IMR-90 (cell line): ENCODE measurements at regions not wholly inside any gene's neighbourhood (a gene's known extent, or its start where the extent isn't known, plus 50 kb on each side); places are given as distances from the start of the nearest gene placed in this dataset.

Experiments
- ATAC-seq: fragments of 200-7000 bp; cut with Tn5 transposase; 2 replicates; pipeline ENCODE4 v1.9.1; 2020; ENCODE audit warnings: low read depth, mild to moderate bottlenecking, moderate library complexity
- BruUV-seq: library from RNA; stranded (reverse); fragments of 400-500 nt; replicated peaks from 2 replicates; lab custom pipeline; 2021; lab: Mats Ljungman, UMichigan
- CTCF ChIA-PET: fragments of 300-600 bp; formaldehyde crosslinking; extraction: SDS; loops from one replicate; lab custom pipeline; 2021; ENCODE audit warnings: antibody characterized with exemption; lab: Yijun Ruan, JAX
- POLR2A ChIA-PET: fragments of 300-600 bp; sonication (Branson Sonifier 250); formaldehyde crosslinking; loops from one replicate; lab custom pipeline; 2022; ENCODE audit warnings: antibody characterized with exemption; ENCODE audit not compliant: unreplicated experiment; lab: Charles Lee
- DNase-seq: peaks from one replicate; pipeline ENCODE4 v3.0.0; 2013
- H2AFZ ChIP-seq: replicated peaks from 2 replicates; pipeline ENCODE3; 2013; ENCODE audit warnings: low read length, mild to moderate bottlenecking; ENCODE audit not compliant: poor library complexity
- H2AK5ac ChIP-seq: 2 replicates; pipeline ENCODE4 v1.6.1; 2013; ENCODE audit warnings: low read depth, low read length, inconsistent platforms
- H2AK9ac ChIP-seq: replicated peaks from 2 replicates; pipeline ENCODE3; 2013; ENCODE audit warnings: mild to moderate bottlenecking, low read depth, low read length, moderate library complexity; ENCODE audit not compliant: poor library complexity
- H2BK120ac ChIP-seq: 2 replicates; pipeline ENCODE4 v1.6.1; 2013; ENCODE audit warnings: low read depth, low read length, inconsistent platforms
- H2BK15ac ChIP-seq: 3 replicates; pipeline ENCODE4 v1.6.1; 2013; ENCODE audit warnings: low read depth, low read length, inconsistent platforms
- H2BK20ac ChIP-seq: 2 replicates; pipeline ENCODE4 v1.6.1; 2013; ENCODE audit warnings: low read depth, mild to moderate bottlenecking, inconsistent platforms, low read length, moderate library complexity
- H2BK5ac ChIP-seq: 2 replicates; pipeline ENCODE4 v1.6.1; 2013; ENCODE audit warnings: mild to moderate bottlenecking, low read depth, low read length, inconsistent platforms; ENCODE audit not compliant: poor library complexity, severe bottlenecking
- H3K14ac ChIP-seq: replicated peaks from 2 replicates; pipeline ENCODE4 v1.6.1; 2013; ENCODE audit warnings: low read depth, low read length, inconsistent platforms
- H3K18ac ChIP-seq: 2 replicates; pipeline ENCODE4 v1.6.1; 2013; ENCODE audit warnings: low read depth, low read length, control low read depth
- H3K23ac ChIP-seq: 2 replicates; pipeline ENCODE4 v1.6.1; 2013; ENCODE audit warnings: low read depth, low read length, inconsistent platforms
- H3K27ac ChIP-seq: 2 replicates; pipeline ENCODE4 v1.5.1; 2013; ENCODE audit warnings: mild to moderate bottlenecking, control low read depth, low read length; ENCODE audit not compliant: insufficient read depth
- H3K27me3 ChIP-seq: 2 replicates; pipeline ENCODE4 v1.6.1; 2013; ENCODE audit warnings: low read length; ENCODE audit not compliant: control insufficient read depth, insufficient read depth
- H3K36me3 ChIP-seq: 2 replicates; pipeline ENCODE4 v1.6.1; 2013; ENCODE audit warnings: low read length, mixed read lengths; ENCODE audit not compliant: control insufficient read depth, insufficient read depth
- H3K4ac ChIP-seq: 2 replicates; pipeline ENCODE4 v1.6.1; 2013; ENCODE audit warnings: low read depth, low read length, inconsistent platforms
- H3K4me1 ChIP-seq: 2 replicates; pipeline ENCODE4 v1.6.1; 2013; ENCODE audit warnings: low read length, mixed read lengths; ENCODE audit not compliant: control insufficient read depth, insufficient read depth
- H3K4me2 ChIP-seq: 2 replicates; pipeline ENCODE4 v1.6.1; 2013; ENCODE audit warnings: low read depth, mild to moderate bottlenecking, control low read depth, low read length, moderate library complexity
- H3K4me3 ChIP-seq: 2 replicates; pipeline ENCODE4 v1.5.1; 2013; ENCODE audit warnings: low read depth, mild to moderate bottlenecking, control low read depth, low read length, moderate library complexity; ENCODE audit not compliant: insufficient read depth
- H3K56ac ChIP-seq: 2 replicates; pipeline ENCODE4 v1.6.1; 2013; ENCODE audit warnings: low read length, inconsistent platforms; ENCODE audit not compliant: insufficient read depth; ENCODE audit errors: extremely low read depth
- H3K79me1 ChIP-seq, 2 experiments: 2 replicates each; pipeline ENCODE4 v1.6.1; 2013; ENCODE audit warnings: low read length in 2 of 2, inconsistent platforms in 1 of 2, low read depth in 1 of 2
- H3K9ac ChIP-seq: 2 replicates; pipeline ENCODE4 v1.6.1; 2013; ENCODE audit warnings: low read depth, low read length, control low read depth
- H3K9me1 ChIP-seq: 2 replicates; pipeline ENCODE4 v1.6.1; 2013; ENCODE audit warnings: low read length, inconsistent platforms; ENCODE audit not compliant: insufficient read depth
- H3K9me3 ChIP-seq: 2 replicates; pipeline ENCODE4 v1.6.1; 2013; ENCODE audit warnings: low read length; ENCODE audit not compliant: control insufficient read depth, insufficient read depth
- H4K20me1 ChIP-seq: 2 replicates; pipeline ENCODE4 v1.6.1; 2013; ENCODE audit warnings: low read length, inconsistent platforms; ENCODE audit not compliant: insufficient read depth
- H4K5ac ChIP-seq: 2 replicates; pipeline ENCODE4 v1.6.1; 2013; ENCODE audit warnings: mild to moderate bottlenecking, low read depth, low read length, control low read depth
- H4K8ac ChIP-seq, 2 experiments: 2 replicates each; pipeline ENCODE4 v1.6.1; 2013; ENCODE audit warnings: low read depth in 2 of 2, low read length in 2 of 2, control low read depth in 1 of 2, inconsistent platforms in 1 of 2
- H4K91ac ChIP-seq: 2 replicates; pipeline ENCODE4 v1.6.1; 2013; ENCODE audit warnings: low read depth, low read length, inconsistent platforms; ENCODE audit not compliant: insufficient read depth
- BHLHE40 ChIP-seq: fragments of 150-350 bp; IDR thresholded peaks from 2 replicates; pipeline ENCODE4 v1.6.1; 2016; ENCODE audit warnings: mild to moderate bottlenecking, low read depth, low read length
- CEBPB ChIP-seq: IDR thresholded peaks from 2 replicates; pipeline ENCODE4 v1.6.1; 2012; ENCODE audit warnings: low read depth, low read length, improper control_type of control experiment
- CHD1 ChIP-seq: IDR thresholded peaks from 2 replicates; pipeline ENCODE4 v1.6.1; 2012; ENCODE audit warnings: low read depth, low read length, improper control_type of control experiment
- CTCF ChIP-seq: conservative IDR thresholded peaks from 2 replicates; pipeline ENCODE4 v1.5.1; 2012; ENCODE audit warnings: mild to moderate bottlenecking, low read depth, low read length, improper control_type of control experiment
- ELK1 ChIP-seq: fragments of 150-350 bp; IDR thresholded peaks from 2 replicates; pipeline ENCODE4 v1.6.1; 2016; ENCODE audit warnings: low read depth, mild to moderate bottlenecking, low read length, moderate library complexity, borderline replicate concordance
- FOS ChIP-seq: fragments of 150-350 bp; IDR thresholded peaks from 2 replicates; pipeline ENCODE4 v1.6.1; 2016; ENCODE audit warnings: low read depth, low read length
- MAFK ChIP-seq: IDR thresholded peaks from 2 replicates; pipeline ENCODE4 v1.6.1; 2012; ENCODE audit warnings: low read depth, low read length, improper control_type of control experiment
- MAZ ChIP-seq: IDR thresholded peaks from 2 replicates; pipeline ENCODE4 v1.6.1; 2012; ENCODE audit warnings: low read depth, mild to moderate bottlenecking, low read length, improper control_type of control experiment, moderate library complexity, borderline replicate concordance
- MXI1 ChIP-seq: IDR thresholded peaks from 2 replicates; pipeline ENCODE4 v1.6.1; 2012; ENCODE audit warnings: low read depth, mild to moderate bottlenecking, low read length, moderate library complexity, borderline replicate concordance
- NFE2L2 ChIP-seq: fragments of 150-350 bp; IDR thresholded peaks from 2 replicates; pipeline ENCODE4 v1.6.1; 2016; ENCODE audit warnings: low read depth, mild to moderate bottlenecking, low read length
- POLR2A ChIP-seq: IDR thresholded peaks from 2 replicates; pipeline ENCODE4 v1.6.1; 2012; ENCODE audit warnings: mild to moderate bottlenecking, low read depth, low read length
- RAD21 ChIP-seq: IDR thresholded peaks from 2 replicates; pipeline ENCODE4 v1.6.1; 2012; ENCODE audit warnings: low read length, improper control_type of control experiment
- RCOR1 ChIP-seq: IDR thresholded peaks from 2 replicates; pipeline ENCODE4 v1.6.1; 2012; ENCODE audit warnings: mild to moderate bottlenecking, low read length, improper control_type of control experiment; ENCODE audit not compliant: insufficient replicate concordance
- RFX5 ChIP-seq: IDR thresholded peaks from 2 replicates; pipeline ENCODE4 v1.8.0; 2012; ENCODE audit warnings: low read depth, mild to moderate bottlenecking, low read length, moderate library complexity
- SMC3 ChIP-seq: fragments of 150-350 bp; IDR thresholded peaks from 2 replicates; pipeline ENCODE4 v1.6.1; 2016; ENCODE audit warnings: low read depth, mild to moderate bottlenecking, antibody characterized with exemption, low read length, moderate library complexity
- USF2 ChIP-seq: fragments of 150-350 bp; IDR thresholded peaks from 2 replicates; pipeline ENCODE4 v1.6.1; 2017; ENCODE audit warnings: mild to moderate bottlenecking, antibody characterized with exemption, low read length, low read depth
- WGBS, 2 experiments: methylation state at CpG; one replicate each; pipeline versions ENCODE4 v1.1.5 to v1.1.7; 2013; ENCODE audit warnings: missing lambda C conversion rate in 2 of 2; ENCODE audit not compliant: insufficient read length in 1 of 2; ENCODE audit errors: extremely low coverage in 2 of 2; 5-methylcytosine and 5-hydroxymethylcytosine counted together
- dilution Hi-C: fragments of 300-500 bp; cut with HindIII; formaldehyde crosslinking; loops from one replicate; pipeline ENCODE4 v1.14.3; 2018; ENCODE audit warnings: low sequenced_read_pairs; ENCODE audit not compliant: unreplicated experiment
- in situ Hi-C: fragments of 300-500 bp; cut with MboI; formaldehyde crosslinking; loops from 3 replicates; pipeline ENCODE4 v1.14.3; 2019; ENCODE audit warnings: low sequenced_read_pairs, inconsistent platforms, mixed read lengths
- intact Hi-C: fragments of 100-400 bp; cut with micrococcal nuclease; formaldehyde crosslinking; loops from 2 replicates; pipeline ENCODE4 v1.10.0; 2022

GRCh38 chr16:60413969-60414368, 1622.3 kb downstream of the CDH8 start:
- intact Hi-C loops (no loop called here), dilution Hi-C loops (no loop called here), in situ Hi-C loops (no loop called here)
- TF ChIP-seq NFE2L2 = no peak
- TF ChIP-seq USF2 = no peak
- TF ChIP-seq POLR2A = no peak
- no peak for TF ChIP-seq RCOR1
- TF ChIP-seq CHD1 = no peak
- no peak for TF ChIP-seq MXI1
- no peak for TF ChIP-seq RFX5
- TF ChIP-seq FOS = no peak
- no peak for TF ChIP-seq BHLHE40
- no peak for TF ChIP-seq SMC3
- TF ChIP-seq CEBPB = no peak
- TF ChIP-seq MAFK = no peak
- no peak for TF ChIP-seq MAZ
- TF ChIP-seq CTCF = no peak
- TF ChIP-seq RAD21 = no peak
- no peak for TF ChIP-seq ELK1
- Histone ChIP-seq H3K4ac (no peak overlapping the region), H3K18ac (no peak overlapping the region), H3K27ac (no peak overlapping the region), H4K5ac (no peak overlapping the region), H4K20me1 (no peaks in the 10 kb centered on the region), H2BK120ac (no peak overlapping the region), H2AK5ac (no peak overlapping the region), H2AK9ac (no peak overlapping the region), H2BK20ac (no peak overlapping the region), H3K23ac (no peak overlapping the region), H3K4me2 (no peak overlapping the region), H3K9me3 (peaks cover 2% of the 10 kb centered on the region; the same call in 1 of the 2 replicates), H3K36me3 (no peaks in the 10 kb centered on the region), H2BK5ac (no peak overlapping the region), H3K4me3 (no peak overlapping the region), H2AFZ (no peak overlapping the region), H3K9ac (no peak overlapping the region), H2BK15ac (no peak overlapping the region), H3K9me1 (no peaks in the 10 kb centered on the region), H4K91ac (no peak overlapping the region), H3K4me1 (no peaks in the 10 kb centered on the region), H3K27me3 (no peaks in the 10 kb centered on the region), H4K8ac (no peak overlapping the region), H3K79me1 (no peaks in the 10 kb centered on the region), H3K14ac (no peak overlapping the region), H3K56ac (no peak overlapping the region)
- CTCF ChIA-PET = no interaction called here
- POLR2A ChIA-PET = no interaction called here
- no TSS peak for BruUV-seq
- no peak for DNase-seq
- WGBS, 2 experiments = no CpG with 5 or more reads among the region's 2 CpGs
- ATAC-seq = no peak
